ENCODE measurements at regions not wholly inside any gene's neighbourhood (a gene's known extent, or its start where the extent isn't known, plus 50 kb on each side); places are given as distances from the start of the nearest gene placed in this dataset.
"Not testable (repeated sequence)": the region's sequence is repeated elsewhere in the genome, so short reads cannot be mapped to it uniquely, and the experiment has no call there.

- no peak for ATAC-seq
- Histone ChIP-seq H3K9me3 (ENCODE audit: control insufficient read depth, insufficient read depth, low read length) (no peaks in the 10 kb centered on the region), H3K27ac (ENCODE audit: low read length) (no peak overlapping the region), H3K27me3 (ENCODE audit: control insufficient read depth, insufficient read depth, low read length) (no peaks in the 10 kb centered on the region), H3K36me3 (ENCODE audit: control insufficient read depth, insufficient read depth, low read length) (no peaks in the 10 kb centered on the region), H3K4me1 (ENCODE audit: control insufficient read depth, insufficient read depth, low read length) (no peaks in the 10 kb centered on the region), H3K4me3 (ENCODE audit: low read length) (no peak overlapping the region)
- H3K36me3 Mint-ChIP-seq, result no peaks in the 10 kb centered on the region
- no peak overlapping the region for H3K4me3 Mint-ChIP-seq
- H3K9me3 Mint-ChIP-seq, result no peaks in the 10 kb centered on the region
- TF ChIP-seq CTCF (IDR thresholded peaks at IDR 0.05), result no peak
- WGBS (ENCODE audit: insufficient coverage), result 91% methylated on average over 4 of the region's 4 CpGs
- intact Hi-C loops (cut with micrococcal nuclease), result no loop called here
- H3K27ac Mint-ChIP-seq, result no peak overlapping the region
- H3K27me3 Mint-ChIP-seq (ENCODE audit: low read depth in 2 of 2), result peaks cover 0 to 3% of the 10 kb centered on the region in 2 donors
- H3K4me1 Mint-ChIP-seq, result no peaks in the 10 kb centered on the region
- no peak for DNase-seq
Measured at GRCh38 chr12:125549171-125549570, 483.9 kb downstream of the AACS start.

- Mint-ChIP-seq H3K27me3 (ENCODE audit: low read depth in 2 of 2) (peaks cover 0 to 3% of the 10 kb centered on the region in 2 donors), H3K4me1 (no peaks in the 10 kb centered on the region), H3K4me3 (no peak overlapping the region), H3K36me3 (no peaks in the 10 kb centered on the region), H3K9me3 (no peaks in the 10 kb centered on the region), H3K27ac (no peak overlapping the region)
- TF ChIP-seq CTCF (IDR thresholded peaks at IDR 0.05), result no peak
- intact Hi-C loops (cut with micrococcal nuclease), result no loop called here
- H3K9me3 ChIP-seq (ENCODE audit: control insufficient read depth, insufficient read depth, low read length), result no peaks in the 10 kb centered on the region
- H3K27me3 ChIP-seq (ENCODE audit: control insufficient read depth, insufficient read depth, low read length), result no peaks in the 10 kb centered on the region
- no peak overlapping the region for H3K27ac ChIP-seq (ENCODE audit: low read length)
- DNase-seq (no peak), ATAC-seq (no peak)
- 61% methylated on average over 4 of the region's 4 CpGs for WGBS (ENCODE audit: insufficient coverage)
- no peaks in the 10 kb centered on the region for H3K36me3 ChIP-seq (ENCODE audit: control insufficient read depth, insufficient read depth, low read length)
- no peaks in the 10 kb centered on the region for H3K4me1 ChIP-seq (ENCODE audit: control insufficient read depth, insufficient read depth, low read length)
- H3K4me3 ChIP-seq (ENCODE audit: low read length), result no peak overlapping the region
Measured at GRCh38 chr12:125549836-125550235, 484.6 kb downstream of the AACS start.

- WGBS (ENCODE audit: insufficient coverage), result 66% methylated on average over 4 of the region's 4 CpGs
Measured at GRCh38 chr12:125552295-125552694, 487.1 kb downstream of the AACS start.

GRCh38 chr12:125561008-125561407 is 495.8 kb downstream of the AACS start:
- intact Hi-C loops (cut with micrococcal nuclease); H3K36me3 ChIP-seq (ENCODE audit: control insufficient read depth, insufficient read depth, low read length); DNase-seq; H3K27me3 Mint-ChIP-seq (ENCODE audit: low read depth in 2 of 2); H3K4me1 ChIP-seq (ENCODE audit: control insufficient read depth, insufficient read depth, low read length); H3K9me3 Mint-ChIP-seq; ATAC-seq; H3K27me3 ChIP-seq (ENCODE audit: control insufficient read depth, insufficient read depth, low read length); H3K4me3 Mint-ChIP-seq; H3K4me1 Mint-ChIP-seq; H3K27ac ChIP-seq (ENCODE audit: low read length); H3K36me3 Mint-ChIP-seq; H3K4me3 ChIP-seq (ENCODE audit: low read length); H3K9me3 ChIP-seq (ENCODE audit: control insufficient read depth, insufficient read depth, low read length); H3K27ac Mint-ChIP-seq: not testable (repeated sequence)
- WGBS (ENCODE audit: insufficient coverage), result 100% methylated on average over 1 of the region's 5 CpGs

More at GRCh38 chr12:125552295-125552694, 487.1 kb downstream of the AACS start:
- H3K9me3 ChIP-seq (ENCODE audit: control insufficient read depth, insufficient read depth, low read length), result no peaks in the 10 kb centered on the region
- Mint-ChIP-seq H3K9me3 (no peaks in the 10 kb centered on the region), H3K4me1 (no peaks in the 10 kb centered on the region), H3K27ac (no peak overlapping the region), H3K4me3 (no peak overlapping the region), H3K36me3 (no peaks in the 10 kb centered on the region), H3K27me3 (ENCODE audit: low read depth in 2 of 2) (peaks cover 0 to 3% of the 10 kb centered on the region in 2 donors)
- DNase-seq (no peak), ATAC-seq (no peak)
- intact Hi-C loops (cut with micrococcal nuclease), result no loop called here
- no peak overlapping the region for H3K27ac ChIP-seq (ENCODE audit: low read length)
- H3K4me3 ChIP-seq (ENCODE audit: low read length), result no peak overlapping the region
- no peaks in the 10 kb centered on the region for H3K36me3 ChIP-seq (ENCODE audit: control insufficient read depth, insufficient read depth, low read length)
- H3K4me1 ChIP-seq (ENCODE audit: control insufficient read depth, insufficient read depth, low read length), result no peaks in the 10 kb centered on the region
- H3K27me3 ChIP-seq (ENCODE audit: control insufficient read depth, insufficient read depth, low read length), result no peaks in the 10 kb centered on the region
- TF ChIP-seq CTCF (IDR thresholded peaks at IDR 0.05), result no peak

Measured in natural killer cell (primary cell).